Tibial nerve (tissue), 4 donors: ENCODE measurements at regions not wholly inside any gene's neighbourhood (a gene's known extent, or its start where the extent isn't known, plus 50 kb on each side); places are given as distances from the start of the nearest gene placed in this dataset.

Experiments used
- CTCF ChIP-seq, 5 experiments: fragments of 200-600 bp in 3 of 5; fragments of 450-650 bp in 2 of 5; sonication (generic) in 3 of 5; IDR thresholded peaks; one replicate each; pipeline ENCODE4 v1.5.1; 2016 to 2019; ENCODE audit warnings: antibody characterized with exemption in 5 of 5, mild to moderate bottlenecking in 3 of 5, moderate library complexity in 2 of 5
- EP300 ChIP-seq, 2 donors: sonication (generic); formaldehyde crosslinking; IDR thresholded peaks; one replicate each; pipeline ENCODE4 v1.6.1; 2017; ENCODE audit warnings: antibody characterized with exemption in 2 of 2, mild to moderate bottlenecking in 1 of 2
- POLR2A ChIP-seq, 2 donors: fragments of 450-650 bp; IDR thresholded peaks; one replicate each; pipeline ENCODE4 v1.6.1; 2017; ENCODE audit warnings: antibody characterized with exemption in 2 of 2, mild to moderate bottlenecking in 2 of 2, moderate library complexity in 2 of 2

- TF ChIP-seq POLR2A (IDR thresholded peaks at IDR 0.05) (no peak), CTCF (IDR thresholded peaks at IDR 0.05) (no peak), EP300 (IDR thresholded peaks at IDR 0.05) (no peak)
Measured at GRCh38 chr2:181190711-181191110, 210.3 kb downstream of the UBE2E3 start.
